ENCODE measurements at regions not wholly inside any gene's neighbourhood (a gene's known extent, or its start where the extent isn't known, plus 50 kb on each side); places are given as distances from the start of the nearest gene placed in this dataset.

GRCh38 chr10:31253237-31253636 lies 65.8 kb upstream of the ZEB1 start:
- DNase-seq (ENCODE audit: low read depth): no peak
- no peak overlapping the region for H3K4me3 ChIP-seq (ENCODE audit: low read depth, low read length)
- TF ChIP-seq CTCF (conservative IDR thresholded peaks at IDR 0.05; ENCODE audit: low read depth, low read length): no peak

- H3K4me3 ChIP-seq (ENCODE audit: low read depth, low read length): no peak overlapping the region
- DNase-seq (ENCODE audit: low read depth): no peak
- no peak for TF ChIP-seq CTCF (conservative IDR thresholded peaks at IDR 0.05; ENCODE audit: low read depth, low read length)
These were observed 57.3 kb upstream of the ZEB1 start for GRCh38 chr10:31261511-31262311.

GRCh38 chr10:31262672-31263071 lies 56.3 kb upstream of the ZEB1 start:
- no peak for DNase-seq (ENCODE audit: low read depth)
- TF ChIP-seq CTCF (conservative IDR thresholded peaks at IDR 0.05; ENCODE audit: low read depth, low read length): no peak
- no peak overlapping the region for H3K4me3 ChIP-seq (ENCODE audit: low read depth, low read length)

- no peak for DNase-seq (ENCODE audit: low read depth)
- TF ChIP-seq CTCF (conservative IDR thresholded peaks at IDR 0.05; ENCODE audit: low read depth, low read length): no peak
- H3K4me3 ChIP-seq (ENCODE audit: low read depth, low read length): no peak overlapping the region
These were observed 55.1 kb upstream of the ZEB1 start for GRCh38 chr10:31263903-31264302.

- no peak for TF ChIP-seq CTCF (conservative IDR thresholded peaks at IDR 0.05; ENCODE audit: low read depth, low read length)
- no peak overlapping the region for H3K4me3 ChIP-seq (ENCODE audit: low read depth, low read length)
- DNase-seq (ENCODE audit: low read depth): no peak
These were observed 50.3 kb upstream of the ZEB1 start for GRCh38 chr10:31268444-31269303.

Measured in epithelial cell of proximal tubule (primary cell).